H1 (cell line): ENCODE measurements at regions not wholly inside any gene's neighbourhood (a gene's known extent, or its start where the extent isn't known, plus 50 kb on each side); places are given as distances from the start of the nearest gene placed in this dataset.

ENCODE experiments used
- CREB1 ChIP-seq: IDR thresholded peaks from 2 replicates; pipeline ENCODE4 v1.6.1; 2012; ENCODE audit warnings: inconsistent platforms
- GTF2F1 ChIP-seq: IDR thresholded peaks from 2 replicates; pipeline ENCODE4 v1.6.1; 2012; ENCODE audit warnings: low read depth, low read length, improper control_type of control experiment, borderline replicate concordance
- MAFK ChIP-seq: IDR thresholded peaks from 2 replicates; pipeline ENCODE4 v1.6.1; 2012; ENCODE audit warnings: low read depth, mild to moderate bottlenecking, improper control_type of control experiment, low read length
- NANOG ChIP-seq: IDR thresholded peaks from 2 replicates; pipeline ENCODE4 v1.6.1; 2011; ENCODE audit warnings: low read length, low read depth, mild to moderate bottlenecking, inconsistent platforms; ENCODE audit not compliant: insufficient read depth, poor library complexity, severe bottlenecking
- POLR2AphosphoS5 ChIP-seq: IDR thresholded peaks from 2 replicates; pipeline ENCODE4 v1.6.1; 2011; ENCODE audit warnings: low read depth, low read length
- SIN3A ChIP-seq, 2 experiments: IDR thresholded peaks in 1 of 2; conservative IDR thresholded peaks in 1 of 2; 2 replicates each; pipeline ENCODE4 v1.6.1; 2011 to 2012; ENCODE audit warnings: low read length in 2 of 2, improper control_type of control experiment in 1 of 2, low read depth in 1 of 2, mild to moderate bottlenecking in 1 of 2
- SIRT6 ChIP-seq: IDR thresholded peaks from one replicate; pipeline ENCODE4 v1.7.1; 2012; ENCODE audit warnings: low read length, inconsistent platforms

DNA sequence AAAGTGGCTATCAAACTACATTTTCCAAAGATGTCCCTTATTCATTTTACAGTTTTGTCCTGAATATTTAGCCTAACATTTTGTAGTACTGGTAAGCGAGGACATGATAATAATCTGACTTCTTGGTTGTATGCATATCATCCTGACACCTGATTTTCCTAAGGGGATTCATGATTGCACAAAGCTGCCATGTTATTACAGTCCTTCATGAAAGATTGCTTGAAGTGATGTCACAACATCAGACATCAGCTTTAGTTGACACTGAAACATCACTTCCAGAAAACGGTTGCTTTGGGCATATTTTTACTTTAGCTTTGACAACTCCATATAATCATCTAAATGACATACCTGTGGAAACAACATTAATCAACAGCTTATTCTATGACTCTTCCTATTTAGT, 188.7 kb upstream of the PABPC4L start (continued):
- TF ChIP-seq GTF2F1 (no peak), NANOG (no peak), SIRT6 (no peak), CREB1 (no peak), MAFK (no peak), SIN3A (conservative IDR thresholded peaks at IDR 0.05 in 1 of 2, IDR thresholded peaks at IDR 0.05 in 1 of 2; ENCODE audit: low read depth in 1 of 2, low read length in 2 of 2) (no peak), POLR2AphosphoS5 (no peak)
